Heart left ventricle (tissue), 13 donors: ENCODE measurements at regions not wholly inside any gene's neighbourhood (a gene's known extent, or its start where the extent isn't known, plus 50 kb on each side); places are given as distances from the start of the nearest gene placed in this dataset.

Experiments used
- POLR2A ChIP-seq, 2 donors: fragments of 450-650 bp; IDR thresholded peaks; one replicate each; pipeline ENCODE4 v1.6.1; 2017; ENCODE audit warnings: antibody characterized with exemption in 2 of 2, mild to moderate bottlenecking in 2 of 2, moderate library complexity in 2 of 2
- TF ChIP-seq, protein P1 (sequence below), 12 donors: fragments of 200-600 bp; sonication (generic) in 4 of 12; IDR thresholded peaks; one replicate each; pipeline versions ENCODE4 v1.5.0 to v1.8.0; 2018 to 2022; ENCODE audit warnings: antibody characterized with exemption in 12 of 12, mild to moderate bottlenecking in 5 of 12
- donor health status: ischemic (EF 13 %, LVEDD 7.1; RV severe dilation, severe dysfunction).
- donor health status: DM: no; HTN: yes; CAD: no.
- donor health status: DM: no; HTN: no; CAD: no.
- donor health status: ischemic (EF 25% LVEDD 6.9; RV normal size, moderate dysfunction).
- donor health status: ischemic (EF 25% LVEDD 5.7; RV mildly dilated, moderate dysfunction).
- donor health status: ischemic (EF 35%, LVEDD 5.7; RV mildly dilated, moderate dysfunction).
- donor health status: nonischemic (EF 11% LVEDD 7.7; RV severe dilation, severe dysfunction).
- donor health status: DM: yes; HTN: yes; CAD: no.
- donor health status: PGD.
- donor health status: ischemic (EF 29% LVEDD 5.4; RV normal size, mild dysfunction).
- donor health status: nonischemic (EF 23%, LVEDD 6.1; RV moderate dilation, normal function).

DNA sequence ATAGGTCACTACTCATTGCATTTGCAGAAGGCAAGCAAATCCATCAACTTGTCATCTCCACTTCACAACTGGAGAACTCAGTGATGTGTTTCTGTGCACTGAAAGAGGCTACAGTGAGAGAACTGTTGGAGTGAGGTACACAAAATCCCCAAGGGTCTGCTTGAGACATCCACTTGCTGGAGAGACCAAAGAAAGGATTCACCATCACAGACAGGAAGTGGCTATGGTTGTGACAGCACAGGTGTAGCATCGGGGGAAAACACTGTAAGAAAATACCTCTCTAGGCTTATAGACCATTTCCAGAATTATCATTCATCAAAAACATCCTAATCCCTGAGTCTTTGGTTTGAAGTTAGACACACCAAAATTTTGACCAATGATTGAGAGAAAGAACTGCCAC, 201.3 kb upstream of the OR4E1 start:
- TF ChIP-seq, protein P1, sequence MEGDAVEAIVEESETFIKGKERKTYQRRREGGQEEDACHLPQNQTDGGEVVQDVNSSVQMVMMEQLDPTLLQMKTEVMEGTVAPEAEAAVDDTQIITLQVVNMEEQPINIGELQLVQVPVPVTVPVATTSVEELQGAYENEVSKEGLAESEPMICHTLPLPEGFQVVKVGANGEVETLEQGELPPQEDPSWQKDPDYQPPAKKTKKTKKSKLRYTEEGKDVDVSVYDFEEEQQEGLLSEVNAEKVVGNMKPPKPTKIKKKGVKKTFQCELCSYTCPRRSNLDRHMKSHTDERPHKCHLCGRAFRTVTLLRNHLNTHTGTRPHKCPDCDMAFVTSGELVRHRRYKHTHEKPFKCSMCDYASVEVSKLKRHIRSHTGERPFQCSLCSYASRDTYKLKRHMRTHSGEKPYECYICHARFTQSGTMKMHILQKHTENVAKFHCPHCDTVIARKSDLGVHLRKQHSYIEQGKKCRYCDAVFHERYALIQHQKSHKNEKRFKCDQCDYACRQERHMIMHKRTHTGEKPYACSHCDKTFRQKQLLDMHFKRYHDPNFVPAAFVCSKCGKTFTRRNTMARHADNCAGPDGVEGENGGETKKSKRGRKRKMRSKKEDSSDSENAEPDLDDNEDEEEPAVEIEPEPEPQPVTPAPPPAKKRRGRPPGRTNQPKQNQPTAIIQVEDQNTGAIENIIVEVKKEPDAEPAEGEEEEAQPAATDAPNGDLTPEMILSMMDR (IDR thresholded peaks at IDR 0.05) = no peak
- TF ChIP-seq POLR2A (IDR thresholded peaks at IDR 0.05) = no peak
